GM12878 (cell line): ENCODE measurements at regions not wholly inside any gene's neighbourhood (a gene's known extent, or its start where the extent isn't known, plus 50 kb on each side); places are given as distances from the start of the nearest gene placed in this dataset.

Source experiments
- BCL11A ChIP-seq: IDR thresholded peaks from 2 replicates; pipeline ENCODE4 v1.6.1; 2011; ENCODE audit warnings: low read depth, low read length
- BHLHE40 ChIP-seq, 2 experiments: fragments of 450-650 bp in 1 of 2; IDR thresholded peaks; 2 replicates each; pipeline ENCODE4 v1.6.1; 2011 to 2017; ENCODE audit warnings: low read depth in 2 of 2, borderline replicate concordance in 1 of 2, improper control_type of control experiment in 1 of 2, low read length in 1 of 2, mild to moderate bottlenecking in 1 of 2
- YY1 ChIP-seq: IDR thresholded peaks from 2 replicates; pipeline ENCODE4 v1.6.1; 2011; ENCODE audit warnings: low read depth, mild to moderate bottlenecking, low read length

- TF ChIP-seq YY1: no peak
- TF ChIP-seq BHLHE40 (IDR thresholded peaks at IDR 0.05; ENCODE audit: borderline replicate concordance in 1 of 2, low read depth in 2 of 2, low read length in 1 of 2): no peak
- no peak for TF ChIP-seq BCL11A
Observed at GRCh38 chr1:4428711-4429110, 225.7 kb upstream of the AJAP1 start.
